ENCODE measurements at regions not wholly inside any gene's neighbourhood (a gene's known extent, or its start where the extent isn't known, plus 50 kb on each side); places are given as distances from the start of the nearest gene placed in this dataset.

GRCh38 chr15:93483923-93484322 lies 394.9 kb upstream of the RGMA start:
- Mint-ChIP-seq H3K36me3 (ENCODE audit: low read depth) (no peaks in the 10 kb centered on the region), H3K4me3 (no peak overlapping the region), H3K27me3 (peaks cover 5% of the 10 kb centered on the region), H3K9me3 (no peaks in the 10 kb centered on the region), H3K27ac (no peak overlapping the region), H3K4me1 (ENCODE audit: low read depth) (no peaks in the 10 kb centered on the region)
- ChIA-PET CTCF (no interaction called here), POLR2A (no interaction called here)
- no peak for TF ChIP-seq CTCF (IDR thresholded peaks at IDR 0.05)
- intact Hi-C loops (cut with micrococcal nuclease) = no loop called here
- DNase-seq (no peak), ATAC-seq (no peak)

- intact Hi-C loops (cut with micrococcal nuclease) = no loop called here
- TF ChIP-seq CTCF (IDR thresholded peaks at IDR 0.05) = no peak
- Mint-ChIP-seq H3K4me1 (ENCODE audit: low read depth) (no peaks in the 10 kb centered on the region), H3K27me3 (peaks cover 5% of the 10 kb centered on the region), H3K4me3 (no peak overlapping the region), H3K9me3 (no peaks in the 10 kb centered on the region), H3K36me3 (ENCODE audit: low read depth) (no peaks in the 10 kb centered on the region), H3K27ac (no peak overlapping the region)
- ATAC-seq (no peak), DNase-seq (no peak)
- CTCF ChIA-PET = no interaction called here
- POLR2A ChIA-PET = no interaction called here
These were observed 393.7 kb upstream of the RGMA start for GRCh38 chr15:93482731-93483130.

- DNase-seq (no peak), ATAC-seq (no peak)
- Mint-ChIP-seq H3K36me3 (ENCODE audit: low read depth) (no peaks in the 10 kb centered on the region), H3K27me3 (peaks cover 4% of the 10 kb centered on the region), H3K9me3 (no peaks in the 10 kb centered on the region), H3K4me1 (ENCODE audit: low read depth) (no peaks in the 10 kb centered on the region), H3K27ac (no peak overlapping the region), H3K4me3 (no peak overlapping the region)
- intact Hi-C loops (cut with micrococcal nuclease) = no loop called here
- CTCF ChIA-PET = interaction anchor here (1.5 kb wide), 1 partner anchor 392 kb away, joined by 3 read pairs; no protein-coding TSS in a partner anchor
- no peak for TF ChIP-seq CTCF (IDR thresholded peaks at IDR 0.05)
- POLR2A ChIA-PET = no interaction called here
These were observed 390.7 kb upstream of the RGMA start for GRCh38 chr15:93479715-93480114.

GRCh38 chr15:93478947-93479346 lies 389.9 kb upstream of the RGMA start:
- Mint-ChIP-seq H3K4me3 (no peak overlapping the region), H3K27me3 (peaks cover 2% of the 10 kb centered on the region), H3K27ac (no peak overlapping the region), H3K4me1 (ENCODE audit: low read depth) (no peaks in the 10 kb centered on the region), H3K36me3 (ENCODE audit: low read depth) (no peaks in the 10 kb centered on the region), H3K9me3 (no peaks in the 10 kb centered on the region)
- ChIA-PET CTCF (interaction anchor here (1.5 kb wide), 1 partner anchor 391 kb away, joined by 3 read pairs; no protein-coding TSS in a partner anchor), POLR2A (no interaction called here)
- no peak for TF ChIP-seq CTCF (IDR thresholded peaks at IDR 0.05)
- no peak for DNase-seq
- no peak for ATAC-seq
- intact Hi-C loops (cut with micrococcal nuclease) = no loop called here

GRCh38 chr15:93477721-93478120 lies 388.7 kb upstream of the RGMA start:
- Mint-ChIP-seq H3K9me3 (no peaks in the 10 kb centered on the region), H3K4me1 (ENCODE audit: low read depth) (no peaks in the 10 kb centered on the region), H3K27me3 (peaks cover 2% of the 10 kb centered on the region), H3K27ac (no peak overlapping the region), H3K36me3 (ENCODE audit: low read depth) (no peaks in the 10 kb centered on the region), H3K4me3 (no peak overlapping the region)
- no peak for TF ChIP-seq CTCF (IDR thresholded peaks at IDR 0.05)
- intact Hi-C loops (cut with micrococcal nuclease) = no loop called here
- ChIA-PET POLR2A (no interaction called here), CTCF (no interaction called here)
- DNase-seq = no peak
- no peak for ATAC-seq
